ENCODE measurements at regions not wholly inside any gene's neighbourhood (a gene's known extent, or its start where the extent isn't known, plus 50 kb on each side); places are given as distances from the start of the nearest gene placed in this dataset.

GRCh38 chr2:2389215-2389614 is 58.1 kb upstream of the MYT1L start:
- no peak for FAIRE-seq
- DNase-seq (ENCODE audit: insufficient read length, low spot score) = no peak
- TF ChIP-seq CTCF (IDR thresholded peaks at IDR 0.05; ENCODE audit: insufficient read depth, missing control alignments) = no peak

Measured in D721Med (cell line).